ENCODE measurements at regions not wholly inside any gene's neighbourhood (a gene's known extent, or its start where the extent isn't known, plus 50 kb on each side); places are given as distances from the start of the nearest gene placed in this dataset.

GRCh38 chr4:132312521-132312920, 836.6 kb upstream of the PCDH10 start:
- no peak for TF ChIP-seq YY1 (IDR thresholded peaks at IDR 0.05)
- TF ChIP-seq, protein P1, sequence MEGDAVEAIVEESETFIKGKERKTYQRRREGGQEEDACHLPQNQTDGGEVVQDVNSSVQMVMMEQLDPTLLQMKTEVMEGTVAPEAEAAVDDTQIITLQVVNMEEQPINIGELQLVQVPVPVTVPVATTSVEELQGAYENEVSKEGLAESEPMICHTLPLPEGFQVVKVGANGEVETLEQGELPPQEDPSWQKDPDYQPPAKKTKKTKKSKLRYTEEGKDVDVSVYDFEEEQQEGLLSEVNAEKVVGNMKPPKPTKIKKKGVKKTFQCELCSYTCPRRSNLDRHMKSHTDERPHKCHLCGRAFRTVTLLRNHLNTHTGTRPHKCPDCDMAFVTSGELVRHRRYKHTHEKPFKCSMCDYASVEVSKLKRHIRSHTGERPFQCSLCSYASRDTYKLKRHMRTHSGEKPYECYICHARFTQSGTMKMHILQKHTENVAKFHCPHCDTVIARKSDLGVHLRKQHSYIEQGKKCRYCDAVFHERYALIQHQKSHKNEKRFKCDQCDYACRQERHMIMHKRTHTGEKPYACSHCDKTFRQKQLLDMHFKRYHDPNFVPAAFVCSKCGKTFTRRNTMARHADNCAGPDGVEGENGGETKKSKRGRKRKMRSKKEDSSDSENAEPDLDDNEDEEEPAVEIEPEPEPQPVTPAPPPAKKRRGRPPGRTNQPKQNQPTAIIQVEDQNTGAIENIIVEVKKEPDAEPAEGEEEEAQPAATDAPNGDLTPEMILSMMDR (IDR thresholded peaks at IDR 0.05; ENCODE audit: low read depth, low read length, missing input control): no peak

Measured in liver (tissue), 2 donors.